Lung (tissue), 11 donors: ENCODE measurements at regions not wholly inside any gene's neighbourhood (a gene's known extent, or its start where the extent isn't known, plus 50 kb on each side); places are given as distances from the start of the nearest gene placed in this dataset.
A peak's percentile ranks its signal among the peaks of the same experiment; 100 is the strongest.

Experiments
- ATAC-seq: fragments of 200-7000 bp; cut with Tn5 transposase; one replicate; pipeline ENCODE4 v1.9.1; 2020; ENCODE audit warnings: moderate number of reproducible peaks; ENCODE audit not compliant: insufficient read depth, low FRiP score
- DNase-seq, 3 donors: peaks; one replicate each; pipeline ENCODE4 v3.0.0-alpha.2; 2013 to 2017
- H3K27ac ChIP-seq, 2 donors: one replicate each; pipeline ENCODE4 v1.5.1; 2013; ENCODE audit warnings: mild to moderate bottlenecking in 2 of 2, moderate library complexity in 2 of 2, control low read depth in 1 of 2, inconsistent platforms in 1 of 2, low read depth in 1 of 2, low read length in 1 of 2
- H3K27me3 ChIP-seq, 3 donors: one replicate each; pipeline ENCODE4 v1.5.1; 2013; ENCODE audit warnings: low read length in 2 of 3; ENCODE audit not compliant: control insufficient read depth in 3 of 3, insufficient read depth in 3 of 3
- H3K36me3 ChIP-seq, 4 donors: one replicate each; pipeline ENCODE4 v1.5.1; 2013; ENCODE audit warnings: low read length in 4 of 4, mild to moderate bottlenecking in 1 of 4, moderate library complexity in 1 of 4; ENCODE audit not compliant: control insufficient read depth in 4 of 4, insufficient read depth in 4 of 4
- H3K4me1 ChIP-seq, 5 donors: one replicate each; pipeline ENCODE4 v1.5.1; 2013; ENCODE audit warnings: low read length in 5 of 5, mild to moderate bottlenecking in 2 of 5, moderate library complexity in 1 of 5; ENCODE audit not compliant: control insufficient read depth in 5 of 5, insufficient read depth in 5 of 5
- H3K4me3 ChIP-seq: one replicate; pipeline ENCODE4 v1.5.1; 2013; ENCODE audit warnings: mild to moderate bottlenecking, control low read depth, moderate library complexity
- H3K9ac ChIP-seq, 2 donors: one replicate each; pipeline ENCODE4 v1.5.1; 2013; ENCODE audit warnings: low read length in 2 of 2, control low read depth in 1 of 2; ENCODE audit not compliant: insufficient read depth in 1 of 2
- H3K9me3 ChIP-seq, 4 donors: one replicate each; pipeline ENCODE4 v1.5.1; 2013; ENCODE audit warnings: low read length in 3 of 4, mild to moderate bottlenecking in 1 of 4, moderate library complexity in 1 of 4; ENCODE audit not compliant: control insufficient read depth in 4 of 4, insufficient read depth in 3 of 4
- CTCF ChIP-seq: IDR thresholded peaks from 2 replicates; pipeline ENCODE4 v1.5.1; 2012; ENCODE audit warnings: mild to moderate bottlenecking; ENCODE audit errors: control extremely low read depth, extremely low read depth
- WGBS, 2 donors: extraction: QIAGEN DNeasy Blood & Tissue Kit; methylation state at CpG; one replicate each; pipeline ENCODE4 v1.1.7; 2013; 5-methylcytosine and 5-hydroxymethylcytosine counted together
- donor health status: control.
- donor health status: control.
- donor health status: Bipolar disorder and iron deficiency.
- donor health status: healthy.
- donor health status: DM: yes; HTN: yes; CAD: no.

- WGBS, 2 donors, result 25 to 34% methylated on average over 5 of the region's 5 CpGs
- no peak for TF ChIP-seq CTCF
- DNase-seq (no peak), ATAC-seq (no peak)
- Histone ChIP-seq H3K9me3 (no peaks in the 10 kb centered on the region), H3K27ac (no peak overlapping the region), H3K4me1 (no peaks in the 10 kb centered on the region), H3K27me3 (no peaks in the 10 kb centered on the region), H3K36me3 (no peaks in the 10 kb centered on the region), H3K9ac (no peak overlapping the region), H3K4me3 (no peak overlapping the region)
Observed at GRCh38 chr4:163673848-163674697, 179.6 kb downstream of the TMA16 start.

- 65 to 66% methylated on average over 5 of the region's 5 CpGs for WGBS, 2 donors
- peak in 2 of 3 donors; percentile 5 to 11 for DNase-seq
- no peak for TF ChIP-seq CTCF
Observed at GRCh38 chr4:163679189-163679588, 184.7 kb downstream of the TMA16 start.

GRCh38 chr4:163680386-163681098 is 186.1 kb downstream of the TMA16 start:
- WGBS, 2 donors, result 27 to 42% methylated on average over 1 of the region's 1 CpG
- Histone ChIP-seq H3K9me3 (no peaks in the 10 kb centered on the region), H3K36me3 (no peaks in the 10 kb centered on the region), H3K27me3 (no peaks in the 10 kb centered on the region), H3K27ac (no peak overlapping the region), H3K9ac (no peak overlapping the region), H3K4me3 (no peak overlapping the region), H3K4me1 (no peaks in the 10 kb centered on the region)
- ATAC-seq (no peak), DNase-seq (no peak)
- TF ChIP-seq CTCF, result no peak

More at GRCh38 chr4:163679189-163679588, 184.7 kb downstream of the TMA16 start:
- H3K9me3 ChIP-seq, result no peaks in the 10 kb centered on the region
- no peak overlapping the region for H3K9ac ChIP-seq
- H3K27me3 ChIP-seq, result no peaks in the 10 kb centered on the region
- ATAC-seq, result no peak
- H3K36me3 ChIP-seq, result no peaks in the 10 kb centered on the region
- no peaks in the 10 kb centered on the region for H3K4me1 ChIP-seq
- no peak overlapping the region for H3K4me3 ChIP-seq
- H3K27ac ChIP-seq, result no peak overlapping the region
